ENCODE measurements at regions not wholly inside any gene's neighbourhood (a gene's known extent, or its start where the extent isn't known, plus 50 kb on each side); places are given as distances from the start of the nearest gene placed in this dataset.

- no peak for DNase-seq (ENCODE audit: low read depth)
Observed at GRCh38 chr5:143870362-143870761, 58.4 kb downstream of the HMHB1 start.

DNA sequence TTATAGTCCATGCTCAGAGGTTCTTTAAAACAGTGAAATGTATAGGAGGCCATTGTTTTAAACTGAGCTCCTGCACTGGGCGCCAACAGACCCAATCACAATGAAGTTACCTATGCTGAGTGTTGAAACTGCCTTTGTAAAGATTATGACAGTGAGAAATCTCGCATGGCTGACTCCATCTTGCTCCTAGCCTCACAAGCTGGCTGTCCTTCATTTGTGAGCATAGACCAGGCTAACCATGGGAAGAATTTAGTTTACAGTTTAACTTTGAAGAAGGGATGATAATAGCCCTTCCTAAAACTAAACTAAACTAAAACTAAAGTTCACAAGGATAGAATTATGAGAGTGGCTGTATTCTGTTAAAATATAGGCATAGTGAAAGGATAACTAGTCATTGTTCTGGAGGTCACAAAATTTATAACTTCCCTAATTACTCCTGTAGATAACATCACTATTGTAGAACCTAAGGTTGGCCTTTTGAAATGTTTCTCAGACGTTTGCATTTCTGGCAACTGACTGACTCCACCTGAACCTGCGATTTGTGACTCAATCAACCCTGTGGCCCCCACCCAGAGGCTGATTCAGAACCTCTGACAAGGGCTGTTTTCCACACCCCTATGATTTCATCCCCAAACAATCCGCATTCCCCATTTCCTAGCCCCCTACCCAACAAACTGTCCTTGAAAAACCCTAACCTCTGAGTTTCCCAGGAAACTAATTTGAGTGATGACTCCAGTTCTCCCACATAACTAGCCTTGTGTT lies 59.1 kb downstream of the HMHB1 start:
- no peak for DNase-seq (ENCODE audit: low read depth)

DNA sequence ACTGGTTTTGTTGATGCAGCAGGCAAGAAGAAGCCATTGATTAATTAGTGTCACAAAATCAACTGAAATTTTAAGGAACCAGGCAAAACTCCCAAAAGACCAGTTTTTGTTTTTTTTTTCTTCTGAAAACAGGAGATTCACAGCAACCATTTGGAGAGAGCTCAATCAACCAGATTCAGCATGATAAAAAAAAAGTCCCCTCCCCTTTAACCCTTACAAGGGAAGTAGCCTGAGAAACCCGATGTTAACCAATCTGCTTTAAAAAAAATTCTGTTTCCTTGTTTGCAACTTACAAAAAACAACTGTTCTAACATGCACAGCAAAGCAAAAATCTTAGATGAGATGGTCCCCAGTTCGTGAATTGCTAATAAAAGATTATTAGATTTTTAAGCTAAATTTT lies 59.7 kb downstream of the HMHB1 start:
- DNase-seq (ENCODE audit: low read depth), result no peak

DNA sequence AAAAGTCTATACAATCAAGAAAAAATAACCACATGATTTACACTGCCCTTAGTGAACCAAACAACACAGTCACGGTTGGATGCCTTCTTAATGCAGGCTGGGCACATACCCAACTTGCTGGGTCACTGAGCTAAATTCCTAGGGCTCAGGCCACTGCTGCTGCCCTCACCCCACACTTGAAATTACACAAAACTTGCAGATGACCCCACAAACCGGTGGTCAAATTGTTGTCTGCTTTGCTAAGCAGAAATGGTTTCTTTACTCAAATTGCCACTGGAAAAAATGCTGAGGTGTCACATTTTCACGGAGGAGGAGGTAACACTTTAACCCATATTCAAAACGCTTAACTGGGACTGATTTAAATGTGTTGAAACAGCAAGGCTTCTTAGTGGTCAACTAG lies 62.4 kb downstream of the HMHB1 start:
- DNase-seq (ENCODE audit: low read depth), result no peak

DNA sequence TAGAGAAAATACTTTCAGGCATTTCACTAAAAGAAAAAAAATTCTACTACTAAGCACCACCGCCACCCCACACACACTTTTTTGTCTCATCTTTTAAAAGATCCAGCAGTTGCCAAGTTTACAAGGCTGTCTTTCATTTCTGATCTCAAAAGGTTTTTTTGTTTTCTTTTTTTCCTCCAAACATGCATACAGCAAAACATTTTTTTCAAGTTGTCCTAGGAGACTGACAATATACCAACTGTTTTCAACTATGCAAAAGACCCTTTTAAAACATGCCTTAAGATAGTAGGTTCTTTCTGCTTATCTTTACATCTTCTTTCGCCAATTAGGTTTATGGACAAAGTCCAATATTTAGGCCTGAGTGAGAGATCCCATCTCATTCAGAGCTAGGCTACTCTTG lies 65.2 kb downstream of the HMHB1 start:
- no peak for DNase-seq (ENCODE audit: low read depth)

- no peak for DNase-seq (ENCODE audit: low read depth)
Observed at GRCh38 chr5:143878430-143878829, 66.5 kb downstream of the HMHB1 start.

- no peak for DNase-seq (ENCODE audit: low read depth)
Observed at GRCh38 chr5:143879646-143880045, 67.7 kb downstream of the HMHB1 start.

- no peak for DNase-seq (ENCODE audit: low read depth)
Observed at GRCh38 chr5:143880178-143880577, 68.2 kb downstream of the HMHB1 start.

DNA sequence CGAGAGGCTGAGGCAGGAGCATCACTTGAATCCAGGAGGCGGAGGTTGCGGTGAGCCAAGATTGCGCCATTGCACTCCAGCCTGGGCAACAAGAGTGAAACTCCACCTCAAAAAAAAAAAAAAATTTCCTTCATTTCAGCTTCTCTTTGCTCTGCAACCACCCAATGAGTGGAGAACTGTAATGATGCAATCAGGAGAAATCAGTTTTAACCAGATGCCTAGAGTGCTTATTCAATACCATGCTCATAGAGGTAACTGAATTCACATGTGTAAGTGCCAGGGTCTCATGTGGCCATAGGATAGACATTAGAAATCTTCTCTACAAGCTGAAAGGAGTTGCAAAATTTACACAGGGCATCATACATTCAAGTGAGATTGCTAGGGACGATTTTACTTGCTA lies 70.6 kb downstream of the HMHB1 start:
- DNase-seq (ENCODE audit: low read depth), result no peak

- no peak for DNase-seq (ENCODE audit: low read depth)
Observed at GRCh38 chr5:143886096-143886495, 74.1 kb downstream of the HMHB1 start.

GRCh38 chr5:143886651-143887638 lies 75.0 kb downstream of the HMHB1 start:
- DNase-seq (ENCODE audit: low read depth), result no peak

- no peak for DNase-seq (ENCODE audit: low read depth)
Observed at GRCh38 chr5:143887903-143888665, 76.1 kb downstream of the HMHB1 start.

DNA sequence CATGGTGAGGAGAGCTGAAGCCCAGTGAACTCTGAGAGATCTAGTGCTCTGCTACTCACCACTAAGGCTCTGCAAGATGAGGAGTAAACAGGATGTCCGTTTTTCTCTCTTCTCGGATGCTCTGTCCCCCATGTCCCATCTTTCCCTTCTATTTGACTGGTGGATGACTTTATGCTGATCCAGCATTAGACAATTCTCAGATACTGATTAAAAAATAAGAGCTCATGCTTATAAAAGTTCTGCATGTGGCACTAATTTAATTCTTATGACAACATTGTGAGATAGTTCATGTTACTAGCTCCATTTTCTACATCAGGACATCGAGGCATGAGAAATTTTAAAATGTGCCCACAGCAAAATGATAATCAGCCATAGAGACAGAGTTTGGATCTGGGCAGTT lies 77.0 kb downstream of the HMHB1 start:
- no peak for DNase-seq (ENCODE audit: low read depth)

DNA sequence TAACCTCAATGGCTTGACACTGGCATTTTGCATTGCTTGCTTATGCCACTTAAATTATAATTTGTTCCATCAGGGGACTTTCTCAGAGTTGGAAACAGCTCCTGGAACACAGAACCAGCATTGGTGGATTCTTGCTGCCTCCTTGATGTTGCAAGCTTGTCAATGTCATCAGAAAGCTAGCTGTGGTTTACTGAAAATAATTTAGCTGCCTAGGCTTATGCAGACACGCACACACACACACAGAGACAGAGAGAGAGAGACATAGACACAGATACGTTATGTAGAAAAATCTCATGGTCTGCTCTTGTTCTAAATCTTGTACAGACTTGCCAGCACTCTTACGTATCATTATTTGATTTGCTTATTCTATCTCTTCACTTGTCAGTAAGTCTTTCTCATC lies 78.0 kb downstream of the HMHB1 start:
- DNase-seq (ENCODE audit: low read depth), result no peak

- no peak for DNase-seq (ENCODE audit: low read depth)
Observed at GRCh38 chr5:143890487-143890886, 78.5 kb downstream of the HMHB1 start.

GRCh38 chr5:143892271-143892670 lies 80.3 kb downstream of the HMHB1 start:
- no peak for DNase-seq (ENCODE audit: low read depth)

GRCh38 chr5:143892908-143893307 lies 80.9 kb downstream of the HMHB1 start:
- no peak for DNase-seq (ENCODE audit: low read depth)

- DNase-seq (ENCODE audit: low read depth), result no peak
Observed at GRCh38 chr5:143893638-143894037, 81.7 kb downstream of the HMHB1 start.

GRCh38 chr5:143896516-143896915 lies 84.6 kb downstream of the HMHB1 start:
- DNase-seq (ENCODE audit: low read depth), result no peak

- no peak for DNase-seq (ENCODE audit: low read depth)
Observed at GRCh38 chr5:143896966-143897365, 85.0 kb downstream of the HMHB1 start.

- DNase-seq (ENCODE audit: low read depth), result no peak
Observed at GRCh38 chr5:143898381-143898780, 86.4 kb downstream of the HMHB1 start.

- no peak for DNase-seq (ENCODE audit: low read depth)
Observed at GRCh38 chr5:143898916-143899591, 87.1 kb downstream of the HMHB1 start.

Data from forelimb muscle (tissue), 1 donor.